SK-N-SH (cell line): ENCODE measurements at regions not wholly inside any gene's neighbourhood (a gene's known extent, or its start where the extent isn't known, plus 50 kb on each side); places are given as distances from the start of the nearest gene placed in this dataset.

Source experiments
- CTCF ChIA-PET: fragments of 300-600, 350-600 bp; formaldehyde crosslinking; extraction: SDS; loops from one replicate; lab custom pipeline; 2021; lab: Yijun Ruan, JAX
- POLR2A ChIA-PET: fragments of 350-600 bp; sonication (Branson Sonifier 250); formaldehyde crosslinking; extraction: SDS; loops from one replicate; lab custom pipeline; 2020; ENCODE audit warnings: antibody characterized with exemption, inconsistent platforms; lab: Yijun Ruan, JAX
- DNase-seq: peaks from one replicate; pipeline ENCODE4 v3.0.0; 2012
- H2AFZ ChIP-seq: fragments of 200-600 bp; sonication (generic); 2 replicates; pipeline ENCODE4 v1.8.1; 2016; ENCODE audit warnings: antibody characterized with exemption, mild to moderate bottlenecking, low read depth
- H3F3A ChIP-seq: fragments of 200-600 bp; sonication (generic); replicated peaks from 2 replicates; pipeline ENCODE3; 2016; ENCODE audit warnings: antibody characterized with exemption, mild to moderate bottlenecking; ENCODE audit not compliant: insufficient read depth
- H3K27ac ChIP-seq, 2 experiments: fragments of 200-500 bp in 1 of 2; fragments of 200-600 bp in 1 of 2; sonication (Bioruptor generic) in 1 of 2; sonication (generic), shearing (Covaris generic) in 1 of 2; 2 replicates each; pipeline versions ENCODE4 v1.5.1 to v1.6.1; 2014 to 2016; ENCODE audit warnings: low read depth in 2 of 2, inconsistent platforms in 1 of 2, low read length in 1 of 2, mild to moderate bottlenecking in 1 of 2, mixed read lengths in 1 of 2
- H3K27me3 ChIP-seq: fragments of 200-600 bp; sonication (generic), shearing (Covaris generic); 2 replicates; pipeline ENCODE4 v1.6.1; 2016; ENCODE audit warnings: mixed run types; ENCODE audit not compliant: insufficient read depth
- H3K36me3 ChIP-seq, 2 experiments: fragments of 200-500 bp in 1 of 2; fragments of 200-600 bp in 1 of 2; sonication (Bioruptor generic) in 1 of 2; sonication (generic) in 1 of 2; replicated peaks in 1 of 2; 2 replicates each; pipeline versions ENCODE3 to v1.5.1; 2014 to 2016; ENCODE audit warnings: low read length in 1 of 2, mild to moderate bottlenecking in 1 of 2; ENCODE audit not compliant: insufficient read depth in 2 of 2, control insufficient read depth in 1 of 2
- H3K4me1 ChIP-seq, 2 experiments: fragments of 200-500 bp in 1 of 2; fragments of 200-600 bp in 1 of 2; sonication (Bioruptor generic) in 1 of 2; sonication (generic), shearing (Covaris generic) in 1 of 2; 2 replicates each; pipeline versions ENCODE4 v1.5.1 to v1.6.1; 2014 to 2016; ENCODE audit warnings: low read depth in 1 of 2, low read length in 1 of 2, mixed run types in 1 of 2; ENCODE audit not compliant: insufficient read depth in 2 of 2, control insufficient read depth in 1 of 2
- H3K4me2 ChIP-seq: fragments of 200-600 bp; sonication (generic), shearing (Covaris generic); 2 replicates; pipeline ENCODE4 v1.6.1; 2017; ENCODE audit warnings: mixed run types
- H3K4me3 ChIP-seq, 2 experiments: fragments of 200-500 bp in 1 of 2; fragments of 200-600 bp in 1 of 2; sonication (Bioruptor generic) in 1 of 2; sonication (generic), shearing (Covaris generic) in 1 of 2; 2 replicates each; pipeline versions ENCODE4 v1.5.1 to v1.8.1; 2014 to 2016; ENCODE audit warnings: low read depth in 2 of 2, inconsistent platforms in 1 of 2, low read length in 1 of 2, mild to moderate bottlenecking in 1 of 2, mixed read lengths in 1 of 2, moderate library complexity in 1 of 2
- H3K79me2 ChIP-seq: fragments of 200-600 bp; sonication (generic); 2 replicates; pipeline ENCODE4 v1.8.1; 2017; ENCODE audit warnings: mild to moderate bottlenecking; ENCODE audit not compliant: insufficient read depth
- H3K9ac ChIP-seq: fragments of 200-600 bp; sonication (generic); 2 replicates; pipeline ENCODE4 v1.6.1; 2017; ENCODE audit warnings: mixed run types
- H3K9me2 ChIP-seq: fragments of 200-600 bp; sonication (generic); 2 replicates; pipeline ENCODE4 v1.6.1; 2017; ENCODE audit warnings: mixed run types
- H3K9me3 ChIP-seq: fragments of 200-600 bp; sonication (generic); 2 replicates; pipeline ENCODE4 v1.6.1; 2017; ENCODE audit warnings: mixed run types, mild to moderate bottlenecking, moderate library complexity
- H4K20me1 ChIP-seq: fragments of 200-600 bp; sonication (generic); 2 replicates; pipeline ENCODE4 v1.6.1; 2017; ENCODE audit warnings: mild to moderate bottlenecking, mixed run types; ENCODE audit not compliant: insufficient read depth
- ELF1 ChIP-seq: IDR thresholded peaks from 2 replicates; pipeline ENCODE4 v1.4.0; 2012
- EP300 ChIP-seq, 2 experiments: IDR thresholded peaks; 2 replicates each; pipeline versions ENCODE4 v1.4.0 to v1.6.1; 2012; ENCODE audit warnings: borderline replicate concordance in 1 of 2, low read depth in 1 of 2, low read length in 1 of 2
- FOSL2 ChIP-seq: IDR thresholded peaks from 2 replicates; pipeline ENCODE4 v1.4.0; 2012; ENCODE audit warnings: low read depth, mild to moderate bottlenecking, moderate library complexity, borderline replicate concordance
- GABPA ChIP-seq: IDR thresholded peaks from 2 replicates; pipeline ENCODE4 v1.4.0; 2012; ENCODE audit warnings: low read depth, mild to moderate bottlenecking
- GATA2 ChIP-seq: sonication (generic); formaldehyde crosslinking; IDR thresholded peaks from 2 replicates; pipeline ENCODE4 v1.5.0; 2020; ENCODE audit warnings: mild to moderate bottlenecking, missing genetic modification reagents
- MEF2A ChIP-seq: IDR thresholded peaks from 2 replicates; pipeline ENCODE4 v1.4.0; 2012; ENCODE audit warnings: low read depth, borderline replicate concordance
- RAD21 ChIP-seq: IDR thresholded peaks from 2 replicates; pipeline ENCODE4 v1.6.1; 2012; ENCODE audit warnings: mild to moderate bottlenecking, low read length
- RCOR1 ChIP-seq: fragments of 150-350 bp; IDR thresholded peaks from 2 replicates; pipeline ENCODE4 v1.6.1; 2017; ENCODE audit warnings: antibody characterized with exemption, low read length
- SIN3A ChIP-seq: IDR thresholded peaks from 2 replicates; pipeline ENCODE4 v1.6.1; 2012; ENCODE audit warnings: low read depth, mild to moderate bottlenecking, low read length, moderate library complexity, borderline replicate concordance
- TAF1 ChIP-seq: IDR thresholded peaks from 2 replicates; pipeline ENCODE4 v1.6.1; 2012; ENCODE audit warnings: low read depth, mild to moderate bottlenecking, low read length, moderate library complexity, borderline replicate concordance
- TCF12 ChIP-seq: IDR thresholded peaks from 2 replicates; pipeline ENCODE4 v1.4.0; 2012
- TEAD4 ChIP-seq: IDR thresholded peaks from 2 replicates; pipeline ENCODE4 v1.4.0; 2012; ENCODE audit warnings: mild to moderate bottlenecking, borderline replicate concordance; ENCODE audit not compliant: insufficient read depth
- USF1 ChIP-seq: IDR thresholded peaks from 2 replicates; pipeline ENCODE4 v1.4.0; 2012; ENCODE audit warnings: low read depth, borderline replicate concordance
- USF2 ChIP-seq: fragments of 150-350 bp; IDR thresholded peaks from 2 replicates; pipeline ENCODE4 v1.6.1; 2017; ENCODE audit warnings: antibody characterized with exemption, low read length, low read depth, borderline replicate concordance
- YY1 ChIP-seq: IDR thresholded peaks from 2 replicates; pipeline ENCODE4 v1.4.0; 2012; ENCODE audit warnings: low read depth, mild to moderate bottlenecking
- WGBS: methylation state at CpG from one replicate; pipeline ENCODE4 v1.1.6; 2017; ENCODE audit warnings: low lambda C conversion rate; 5-methylcytosine and 5-hydroxymethylcytosine counted together
- TF ChIP-seq, protein P1 (sequence below): IDR thresholded peaks from 2 replicates; pipeline ENCODE4; 2012
- TF ChIP-seq, protein P2 (sequence below): fragments of 200-600 bp; sonication (generic); IDR thresholded peaks from 2 replicates; pipeline ENCODE4 v1.6.1; 2017; ENCODE audit warnings: antibody characterized with exemption, mild to moderate bottlenecking, moderate library complexity
- TF ChIP-seq, protein P3 (sequence below): IDR thresholded peaks from 2 replicates; pipeline ENCODE4 v1.6.1; 2012; ENCODE audit warnings: mild to moderate bottlenecking, low read depth, low read length, moderate library complexity

- TF ChIP-seq, protein P1, sequence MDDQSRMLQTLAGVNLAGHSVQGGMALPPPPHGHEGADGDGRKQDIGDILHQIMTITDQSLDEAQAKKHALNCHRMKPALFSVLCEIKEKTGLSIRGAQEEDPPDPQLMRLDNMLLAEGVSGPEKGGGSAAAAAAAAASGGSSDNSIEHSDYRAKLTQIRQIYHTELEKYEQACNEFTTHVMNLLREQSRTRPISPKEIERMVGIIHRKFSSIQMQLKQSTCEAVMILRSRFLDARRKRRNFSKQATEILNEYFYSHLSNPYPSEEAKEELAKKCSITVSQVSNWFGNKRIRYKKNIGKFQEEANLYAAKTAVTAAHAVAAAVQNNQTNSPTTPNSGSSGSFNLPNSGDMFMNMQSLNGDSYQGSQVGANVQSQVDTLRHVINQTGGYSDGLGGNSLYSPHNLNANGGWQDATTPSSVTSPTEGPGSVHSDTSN = 0 out of 2 replicates have a peak, but pooled peaks have one; percentile 12
These were observed 810.2 kb upstream of the ALCAM start (continued) for GRCh38 chr3:104556372-104557078.

GRCh38 chr3:104561324-104561723 is 805.4 kb upstream of the ALCAM start:
- H2AFZ ChIP-seq = no peak overlapping the region
- ChIA-PET POLR2A (no interaction called here), CTCF (no interaction called here)
- H3K9ac ChIP-seq = no peak overlapping the region
- H3K27me3 ChIP-seq = no peaks in the 10 kb centered on the region
- no peaks in the 10 kb centered on the region for H4K20me1 ChIP-seq
- H3K9me3 ChIP-seq = no peaks in the 10 kb centered on the region
- 86% methylated on average over 1 of the region's 1 CpG for WGBS
- TF ChIP-seq SIN3A = no peak
- TF ChIP-seq, protein P2, sequence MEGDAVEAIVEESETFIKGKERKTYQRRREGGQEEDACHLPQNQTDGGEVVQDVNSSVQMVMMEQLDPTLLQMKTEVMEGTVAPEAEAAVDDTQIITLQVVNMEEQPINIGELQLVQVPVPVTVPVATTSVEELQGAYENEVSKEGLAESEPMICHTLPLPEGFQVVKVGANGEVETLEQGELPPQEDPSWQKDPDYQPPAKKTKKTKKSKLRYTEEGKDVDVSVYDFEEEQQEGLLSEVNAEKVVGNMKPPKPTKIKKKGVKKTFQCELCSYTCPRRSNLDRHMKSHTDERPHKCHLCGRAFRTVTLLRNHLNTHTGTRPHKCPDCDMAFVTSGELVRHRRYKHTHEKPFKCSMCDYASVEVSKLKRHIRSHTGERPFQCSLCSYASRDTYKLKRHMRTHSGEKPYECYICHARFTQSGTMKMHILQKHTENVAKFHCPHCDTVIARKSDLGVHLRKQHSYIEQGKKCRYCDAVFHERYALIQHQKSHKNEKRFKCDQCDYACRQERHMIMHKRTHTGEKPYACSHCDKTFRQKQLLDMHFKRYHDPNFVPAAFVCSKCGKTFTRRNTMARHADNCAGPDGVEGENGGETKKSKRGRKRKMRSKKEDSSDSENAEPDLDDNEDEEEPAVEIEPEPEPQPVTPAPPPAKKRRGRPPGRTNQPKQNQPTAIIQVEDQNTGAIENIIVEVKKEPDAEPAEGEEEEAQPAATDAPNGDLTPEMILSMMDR = no peak
- no peak for TF ChIP-seq TCF12
- no peak for TF ChIP-seq USF1
- TF ChIP-seq GATA2 (CRISPR knock-in tag) = no peak
- no peak for TF ChIP-seq RAD21
- TF ChIP-seq RCOR1 = no peak
- TF ChIP-seq USF2 = no peak
- no peak for TF ChIP-seq MEF2A
- no peak for TF ChIP-seq GABPA
- TF ChIP-seq YY1 = no peak
- no peak for TF ChIP-seq TEAD4
- TF ChIP-seq FOSL2 = no peak
- TF ChIP-seq EP300 (IDR thresholded peaks at IDR 0.05; ENCODE audit: borderline replicate concordance in 1 of 2, low read depth in 1 of 2, low read length in 1 of 2) = no peak
- TF ChIP-seq, protein P1 = no peak
- TF ChIP-seq TAF1 = no peak
- no peak for TF ChIP-seq ELF1
- TF ChIP-seq, protein P3, sequence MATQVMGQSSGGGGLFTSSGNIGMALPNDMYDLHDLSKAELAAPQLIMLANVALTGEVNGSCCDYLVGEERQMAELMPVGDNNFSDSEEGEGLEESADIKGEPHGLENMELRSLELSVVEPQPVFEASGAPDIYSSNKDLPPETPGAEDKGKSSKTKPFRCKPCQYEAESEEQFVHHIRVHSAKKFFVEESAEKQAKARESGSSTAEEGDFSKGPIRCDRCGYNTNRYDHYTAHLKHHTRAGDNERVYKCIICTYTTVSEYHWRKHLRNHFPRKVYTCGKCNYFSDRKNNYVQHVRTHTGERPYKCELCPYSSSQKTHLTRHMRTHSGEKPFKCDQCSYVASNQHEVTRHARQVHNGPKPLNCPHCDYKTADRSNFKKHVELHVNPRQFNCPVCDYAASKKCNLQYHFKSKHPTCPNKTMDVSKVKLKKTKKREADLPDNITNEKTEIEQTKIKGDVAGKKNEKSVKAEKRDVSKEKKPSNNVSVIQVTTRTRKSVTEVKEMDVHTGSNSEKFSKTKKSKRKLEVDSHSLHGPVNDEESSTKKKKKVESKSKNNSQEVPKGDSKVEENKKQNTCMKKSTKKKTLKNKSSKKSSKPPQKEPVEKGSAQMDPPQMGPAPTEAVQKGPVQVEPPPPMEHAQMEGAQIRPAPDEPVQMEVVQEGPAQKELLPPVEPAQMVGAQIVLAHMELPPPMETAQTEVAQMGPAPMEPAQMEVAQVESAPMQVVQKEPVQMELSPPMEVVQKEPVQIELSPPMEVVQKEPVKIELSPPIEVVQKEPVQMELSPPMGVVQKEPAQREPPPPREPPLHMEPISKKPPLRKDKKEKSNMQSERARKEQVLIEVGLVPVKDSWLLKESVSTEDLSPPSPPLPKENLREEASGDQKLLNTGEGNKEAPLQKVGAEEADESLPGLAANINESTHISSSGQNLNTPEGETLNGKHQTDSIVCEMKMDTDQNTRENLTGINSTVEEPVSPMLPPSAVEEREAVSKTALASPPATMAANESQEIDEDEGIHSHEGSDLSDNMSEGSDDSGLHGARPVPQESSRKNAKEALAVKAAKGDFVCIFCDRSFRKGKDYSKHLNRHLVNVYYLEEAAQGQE = no peak
- H3F3A ChIP-seq = peaks cover 7% of the 10 kb centered on the region
- no peak overlapping the region for H3K27ac ChIP-seq
- no peak for DNase-seq
- H3K4me2 ChIP-seq = no peak overlapping the region
- H3K36me3 ChIP-seq = no peaks in the 10 kb centered on the region
- H3K9me2 ChIP-seq = no peaks in the 10 kb centered on the region
- no peak overlapping the region for H3K4me3 ChIP-seq
- no peaks in the 10 kb centered on the region for H3K79me2 ChIP-seq
- H3K4me1 ChIP-seq = no peaks in the 10 kb centered on the region; a peak in 1 of 4 replicates
